ENCODE measurements at regions not wholly inside any gene's neighbourhood (a gene's known extent, or its start where the extent isn't known, plus 50 kb on each side); places are given as distances from the start of the nearest gene placed in this dataset.
"Not testable (repeated sequence)": the region's sequence is repeated elsewhere in the genome, so short reads cannot be mapped to it uniquely, and the experiment has no call there.

- no peak for DNase-seq
These were observed 245.1 kb upstream of the ELAVL2 start for GRCh38 chr9:24071091-24071490.

- DNase-seq = not testable (repeated sequence)
These were observed 241.1 kb upstream of the ELAVL2 start for GRCh38 chr9:24067107-24067506.

GRCh38 chr9:24059651-24060050 is 233.6 kb upstream of the ELAVL2 start:
- DNase-seq = no peak

- DNase-seq = no peak
These were observed 225.5 kb upstream of the ELAVL2 start for GRCh38 chr9:24051587-24051986.

- not testable (repeated sequence) for DNase-seq
These were observed 224.2 kb upstream of the ELAVL2 start for GRCh38 chr9:24050239-24050638.

- DNase-seq = no peak
These were observed 219.1 kb upstream of the ELAVL2 start for GRCh38 chr9:24045150-24045549.

- DNase-seq = no peak
These were observed 218.5 kb upstream of the ELAVL2 start for GRCh38 chr9:24044576-24044975.

- no peak for DNase-seq
These were observed 215.2 kb upstream of the ELAVL2 start for GRCh38 chr9:24041160-24041690.

GRCh38 chr9:24036459-24036858 is 210.4 kb upstream of the ELAVL2 start:
- no peak for DNase-seq

GRCh38 chr9:24035816-24036215 is 209.8 kb upstream of the ELAVL2 start:
- no peak for DNase-seq

GRCh38 chr9:24011881-24012280 is 185.8 kb upstream of the ELAVL2 start:
- no peak for DNase-seq

GRCh38 chr9:24011009-24011717 is 185.1 kb upstream of the ELAVL2 start:
- no peak for DNase-seq

- no peak for DNase-seq
These were observed 183.3 kb upstream of the ELAVL2 start for GRCh38 chr9:24009322-24009721.

GRCh38 chr9:24007185-24007584 is 181.1 kb upstream of the ELAVL2 start:
- no peak for DNase-seq

- DNase-seq = not testable (repeated sequence)
These were observed 165.8 kb upstream of the ELAVL2 start for GRCh38 chr9:23991874-23992273.

- no peak for DNase-seq
These were observed 153.5 kb upstream of the ELAVL2 start for GRCh38 chr9:23979491-23979890.

- no peak for DNase-seq
These were observed 136.1 kb upstream of the ELAVL2 start for GRCh38 chr9:23962101-23962500.

- DNase-seq = no peak
These were observed 119.9 kb upstream of the ELAVL2 start for GRCh38 chr9:23945897-23946296.

- no peak for DNase-seq
These were observed 115.0 kb upstream of the ELAVL2 start for GRCh38 chr9:23941051-23941450.

- DNase-seq = no peak
These were observed 112.9 kb upstream of the ELAVL2 start for GRCh38 chr9:23938908-23939307.

- no peak for DNase-seq
These were observed 108.4 kb upstream of the ELAVL2 start for GRCh38 chr9:23934291-23934906.

- DNase-seq = no peak
These were observed 107.3 kb upstream of the ELAVL2 start for GRCh38 chr9:23933348-23933747.

GRCh38 chr9:23926368-23926767 is 100.3 kb upstream of the ELAVL2 start:
- no peak for DNase-seq

GRCh38 chr9:23914431-23915003 is 88.5 kb upstream of the ELAVL2 start:
- DNase-seq = no peak

Measured in skin of body (tissue), 1 donor.